NCI-H510A treated with DMSO at 0.1 percent for 48 hours (cell line): ENCODE measurements at regions not wholly inside any gene's neighbourhood (a gene's known extent, or its start where the extent isn't known, plus 50 kb on each side); places are given as distances from the start of the nearest gene placed in this dataset.

Source experiments
- DNase-seq: peaks from one replicate; lab custom pipeline; 2025; lab: John Stamatoyannopoulos, UW

DNA sequence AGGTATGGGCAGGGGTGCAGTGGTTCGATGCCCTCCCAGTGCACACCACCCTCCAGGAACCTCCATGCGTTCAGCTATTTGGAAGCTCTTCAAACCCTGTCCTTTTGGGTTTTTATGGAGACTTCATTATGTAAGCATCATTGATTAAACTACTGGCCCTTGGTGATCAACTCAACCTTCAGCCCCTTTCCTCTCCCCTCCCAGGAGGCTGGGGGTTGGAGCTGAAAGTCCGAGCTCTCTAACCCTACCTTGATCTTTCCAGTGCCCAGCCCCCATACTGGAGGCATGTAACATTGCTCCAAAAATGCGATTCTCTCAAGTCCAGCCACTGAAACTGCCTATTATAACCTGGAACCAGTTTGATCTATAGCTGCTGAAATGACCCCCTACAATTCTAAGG lies 188.1 kb downstream of the IPO8 start:
- DNase-seq, result no peak

DNA sequence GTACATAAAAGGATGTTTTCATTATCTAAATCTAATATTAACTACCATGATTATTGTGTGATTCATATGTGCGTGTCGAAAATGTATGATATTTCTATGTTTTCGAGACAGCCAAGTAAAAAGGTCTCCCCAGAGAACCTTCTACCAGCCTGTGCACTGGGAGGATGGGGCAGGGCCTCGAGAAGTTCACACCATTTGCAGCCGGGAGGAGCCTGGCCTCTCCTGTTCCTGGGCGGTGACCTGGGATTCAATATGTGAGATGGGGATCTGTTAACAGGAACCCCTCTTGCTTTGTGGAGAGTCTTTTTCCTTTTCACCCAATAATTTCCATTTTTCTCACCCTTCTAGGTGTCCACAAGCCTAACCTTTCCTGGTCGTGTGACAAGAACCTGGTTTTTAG lies 189.3 kb downstream of the IPO8 start:
- no peak for DNase-seq

DNA sequence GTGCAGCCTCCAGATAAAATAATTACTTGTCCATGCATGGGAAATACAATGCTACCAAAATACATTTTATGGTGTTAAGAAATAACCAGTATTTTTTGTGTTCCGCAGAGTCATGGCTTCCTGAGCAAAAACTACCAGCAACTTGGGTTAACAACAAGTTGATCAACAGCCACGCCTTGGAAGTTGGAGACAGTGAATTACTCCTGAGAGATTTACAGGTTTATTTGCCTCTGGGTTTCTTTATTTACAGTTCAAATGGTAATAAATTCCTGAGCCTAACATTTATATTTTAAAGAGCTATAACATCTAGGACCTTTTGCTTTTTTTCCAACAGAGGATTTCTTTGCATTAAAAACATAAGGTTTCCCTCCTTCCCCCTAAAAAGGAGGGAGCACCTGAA lies 194.0 kb downstream of the IPO8 start:
- no peak for DNase-seq

DNA sequence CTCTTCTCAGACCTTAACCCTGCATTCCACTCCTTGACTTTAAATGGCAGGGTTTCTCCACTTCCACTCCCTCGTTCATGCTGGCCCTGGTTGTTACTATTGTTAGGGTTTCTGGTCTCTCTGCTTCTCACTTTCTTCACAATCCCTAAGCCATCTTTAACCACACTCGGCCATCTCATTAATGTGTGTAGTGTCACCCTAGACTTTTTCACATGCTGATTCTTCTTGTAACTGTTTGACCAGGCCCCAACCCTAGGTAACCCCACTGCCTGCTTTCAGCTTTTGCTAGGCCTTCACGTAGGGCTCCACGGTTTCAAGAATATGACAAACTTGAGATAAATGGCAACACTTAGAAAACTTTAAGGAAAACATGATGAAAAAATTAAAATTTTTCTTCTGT lies 195.1 kb downstream of the IPO8 start:
- no peak for DNase-seq

DNA sequence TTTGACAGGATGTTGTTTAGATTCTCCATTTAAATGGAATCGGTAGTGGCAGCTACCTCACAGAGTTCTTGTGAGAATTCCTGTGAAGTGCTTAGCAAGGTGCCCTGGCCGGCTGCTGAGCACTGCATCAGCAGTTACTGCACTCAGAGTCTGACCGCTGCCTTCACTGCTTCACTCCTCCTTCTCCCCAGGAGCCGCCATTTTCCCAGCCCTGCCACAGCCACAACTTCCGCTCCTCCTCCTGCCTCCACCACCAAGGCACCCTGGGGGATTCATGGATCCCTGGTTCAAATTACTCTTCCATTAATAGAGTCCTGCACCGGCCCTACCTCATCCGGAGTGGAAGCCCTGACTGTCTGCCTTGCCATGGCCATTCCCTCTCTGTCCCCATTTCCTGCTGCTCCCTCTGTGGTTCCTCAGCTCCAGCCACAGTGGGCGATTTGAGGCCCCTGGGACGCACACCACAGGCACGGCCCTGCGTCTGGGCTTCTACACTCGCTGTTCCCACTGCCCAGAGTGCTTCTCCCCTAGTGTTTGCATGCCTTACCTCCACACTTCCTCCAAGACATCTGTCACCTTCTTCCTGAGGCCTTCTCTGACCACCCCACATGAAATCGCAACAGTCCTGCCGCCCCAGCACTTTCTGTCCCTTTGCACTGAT lies 210.3 kb downstream of the IPO8 start:
- no peak for DNase-seq

DNA sequence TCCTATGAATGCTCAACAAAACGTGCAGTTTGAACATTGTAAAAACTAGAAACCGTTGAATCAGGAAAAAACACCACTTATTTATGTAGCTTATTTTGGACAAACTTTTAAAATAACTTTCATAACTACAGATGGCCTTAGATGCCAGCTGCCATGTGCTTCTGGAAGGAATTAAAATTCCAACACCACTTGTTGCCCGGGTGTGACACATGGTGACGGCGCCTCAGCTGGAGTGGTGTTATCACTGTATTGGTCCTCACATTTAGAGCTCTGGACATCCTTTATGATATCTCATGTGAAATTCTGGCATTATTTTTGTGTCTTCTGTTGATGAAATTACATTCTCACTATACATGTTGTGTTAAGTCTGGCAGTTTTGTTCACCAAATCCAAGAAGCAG lies 211.0 kb downstream of the IPO8 start:
- DNase-seq, result no peak

DNA sequence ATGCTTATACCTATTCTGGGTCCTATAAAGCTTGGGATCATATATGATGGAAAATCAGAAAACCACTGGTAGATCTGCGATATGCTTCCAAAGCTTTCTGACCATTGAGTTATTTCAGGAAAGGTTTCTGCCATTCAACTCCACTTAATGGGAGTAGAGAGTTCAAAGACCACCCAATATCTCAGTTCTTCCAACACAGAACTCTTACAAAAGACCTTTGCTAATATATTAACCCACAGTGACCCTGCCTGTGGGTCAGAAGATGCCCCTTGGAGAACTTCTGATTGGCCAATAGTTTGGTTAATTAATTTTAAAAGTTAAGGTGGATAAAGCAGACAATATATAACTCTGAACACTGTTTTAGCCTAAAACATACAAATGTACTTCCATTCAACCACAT lies 213.0 kb downstream of the IPO8 start:
- DNase-seq, result no peak

DNA sequence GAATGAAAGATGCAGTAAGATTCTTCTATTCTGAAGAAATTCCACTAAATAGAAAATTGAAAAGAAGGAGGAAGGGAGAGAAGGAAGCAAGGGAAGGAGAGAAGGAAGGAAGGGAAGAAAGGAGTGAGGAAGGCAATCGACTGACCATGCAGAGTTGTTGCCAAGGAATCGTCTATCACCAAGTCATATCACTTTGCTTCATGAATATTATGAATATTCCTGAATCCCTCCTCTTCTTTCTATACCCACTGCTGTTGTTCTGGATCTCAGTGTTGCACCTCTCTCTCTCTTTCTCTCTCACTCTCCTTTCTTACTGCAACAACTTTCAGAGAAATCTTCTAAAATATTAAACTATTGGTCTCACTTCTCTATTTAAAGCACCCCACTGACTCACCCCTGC lies 222.4 kb downstream of the IPO8 start:
- DNase-seq, result no peak

DNA sequence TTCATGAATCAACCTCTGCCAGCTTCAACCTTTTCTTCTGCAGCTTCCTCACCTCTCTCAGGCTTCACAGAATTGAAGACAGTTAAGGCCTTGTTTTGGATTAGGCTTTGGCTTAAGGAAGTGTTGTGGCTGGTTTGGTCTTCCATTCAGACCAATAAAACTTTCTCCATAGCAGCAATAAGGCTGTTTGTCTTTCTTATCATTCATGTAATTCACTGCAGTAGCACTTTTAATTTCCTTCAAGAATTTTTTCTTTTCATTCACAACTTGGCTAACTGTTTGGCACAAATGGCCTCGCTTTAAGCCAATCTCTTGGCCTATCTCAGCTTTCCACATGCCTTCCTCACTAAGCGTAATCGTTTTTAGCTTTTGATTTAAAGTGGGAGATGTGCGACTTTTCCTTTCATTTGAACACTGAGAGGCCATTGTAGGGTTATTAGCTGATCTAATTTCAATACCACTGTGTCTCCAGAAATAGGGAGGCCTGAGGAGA lies 229.5 kb downstream of the IPO8 start:
- no peak for DNase-seq

DNA sequence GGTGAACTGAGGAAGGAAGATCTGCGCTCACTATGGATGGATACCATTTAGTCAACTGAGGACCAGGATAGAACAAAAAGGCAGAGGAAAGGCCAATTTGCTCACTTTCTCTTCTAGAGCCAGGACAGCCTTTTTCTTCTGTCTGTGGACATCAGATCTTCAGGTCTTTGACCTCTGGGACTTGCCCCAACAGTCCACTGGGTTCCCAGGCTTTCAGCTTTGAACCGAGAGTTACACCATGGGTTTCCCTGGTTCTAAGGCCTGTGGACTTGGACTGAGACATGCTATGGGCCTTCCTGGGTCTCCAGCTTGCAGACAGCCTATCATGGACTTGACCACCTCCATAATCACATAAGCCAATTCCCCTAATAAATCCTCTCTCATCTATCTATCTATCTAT lies 232.0 kb downstream of the IPO8 start:
- no peak for DNase-seq

DNA sequence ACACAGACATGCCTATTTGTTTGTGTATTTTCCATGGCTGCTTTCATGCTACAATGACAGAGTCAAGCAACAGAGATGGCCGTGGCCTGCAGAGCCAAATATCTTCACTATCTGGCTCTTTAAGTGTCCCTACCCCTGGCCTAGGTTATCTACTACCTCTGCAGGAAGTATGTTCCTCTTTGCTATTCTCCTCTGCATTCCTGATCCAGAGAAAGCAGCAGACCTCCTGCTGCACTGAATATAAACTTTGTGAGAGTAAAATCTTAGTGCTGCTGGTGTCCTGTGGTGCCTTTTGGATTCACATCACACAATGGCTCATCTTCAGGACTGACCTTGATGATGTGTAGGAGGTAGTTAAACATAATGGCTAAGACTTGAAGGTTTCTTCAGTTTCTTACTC lies 233.4 kb downstream of the IPO8 start:
- no peak for DNase-seq

DNA sequence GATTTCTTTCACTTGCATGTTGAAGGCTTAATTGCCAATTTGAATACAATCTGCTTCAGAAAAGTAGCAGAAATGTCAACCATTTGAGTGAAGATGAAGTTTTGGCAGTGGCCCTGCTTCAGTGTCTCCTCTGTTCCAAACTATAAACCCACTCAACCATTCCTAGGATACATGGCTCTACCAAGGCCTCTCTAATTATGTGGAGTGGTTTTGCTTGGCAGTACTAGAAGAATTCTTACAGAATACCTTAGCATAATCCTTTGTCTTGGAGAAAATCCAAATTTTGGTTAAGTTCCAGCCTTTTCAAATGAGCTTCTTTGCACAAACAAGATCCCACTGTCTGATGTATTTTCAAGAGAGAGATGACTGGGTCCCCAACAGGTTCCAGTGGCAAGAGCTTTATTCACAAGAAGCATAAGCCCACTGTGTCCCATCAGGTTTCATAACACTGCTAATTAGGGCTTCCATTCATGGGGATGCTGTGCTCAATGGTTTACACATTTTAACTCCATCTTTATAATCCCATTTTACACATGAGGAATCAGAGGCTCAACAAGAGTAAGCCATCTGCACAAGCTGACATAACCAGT lies 234.5 kb downstream of the IPO8 start:
- no peak for DNase-seq

DNA sequence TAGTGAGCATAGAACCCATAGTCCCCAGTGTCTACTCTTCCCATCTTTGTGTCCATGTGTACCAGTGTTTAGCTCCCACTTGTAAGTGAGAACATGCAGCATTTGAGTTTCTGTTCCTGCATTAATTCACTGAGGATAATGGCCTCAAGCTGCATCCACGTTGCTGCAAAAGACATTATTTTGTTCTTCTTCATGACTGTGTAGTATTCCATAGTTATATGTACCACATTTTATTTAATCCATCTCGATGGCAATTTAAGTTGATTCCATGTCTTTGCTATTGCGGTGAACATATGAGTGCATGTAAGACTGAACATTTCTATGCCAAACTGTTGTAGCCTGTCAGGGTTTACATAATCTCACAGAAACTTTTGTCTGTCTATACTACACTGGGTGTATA lies 237.2 kb downstream of the IPO8 start:
- no peak for DNase-seq

DNA sequence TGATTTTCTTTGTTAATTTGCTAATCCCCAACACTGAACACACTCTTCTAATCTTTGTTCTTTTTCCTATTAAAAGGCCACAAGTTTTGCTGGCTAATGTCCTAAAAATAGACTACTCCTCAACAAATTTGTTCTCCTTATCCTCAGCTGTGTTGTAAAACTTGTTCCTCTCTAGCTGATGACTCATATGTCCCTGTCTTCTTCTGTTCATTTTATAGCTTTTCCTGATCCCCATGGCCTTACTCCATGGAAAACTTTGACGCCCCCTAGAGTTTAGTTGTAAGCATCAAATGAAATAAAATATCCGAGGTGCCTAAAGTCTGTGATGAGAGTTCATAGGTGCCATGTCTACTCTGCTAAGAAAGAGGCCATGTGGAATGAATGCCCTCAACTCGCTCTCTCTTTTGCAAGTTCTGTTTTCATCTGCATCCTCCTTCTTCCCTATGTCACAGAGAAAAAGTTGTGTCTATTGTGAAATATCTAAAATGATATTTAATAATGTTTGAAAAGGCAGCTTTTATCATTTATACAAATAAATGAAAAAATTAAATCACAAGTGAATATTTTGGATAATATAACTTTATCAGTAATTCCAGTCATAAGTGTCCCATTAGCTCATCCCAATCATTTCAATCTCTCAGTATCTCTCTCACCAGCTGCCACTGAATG lies 237.9 kb downstream of the IPO8 start:
- no peak for DNase-seq

DNA sequence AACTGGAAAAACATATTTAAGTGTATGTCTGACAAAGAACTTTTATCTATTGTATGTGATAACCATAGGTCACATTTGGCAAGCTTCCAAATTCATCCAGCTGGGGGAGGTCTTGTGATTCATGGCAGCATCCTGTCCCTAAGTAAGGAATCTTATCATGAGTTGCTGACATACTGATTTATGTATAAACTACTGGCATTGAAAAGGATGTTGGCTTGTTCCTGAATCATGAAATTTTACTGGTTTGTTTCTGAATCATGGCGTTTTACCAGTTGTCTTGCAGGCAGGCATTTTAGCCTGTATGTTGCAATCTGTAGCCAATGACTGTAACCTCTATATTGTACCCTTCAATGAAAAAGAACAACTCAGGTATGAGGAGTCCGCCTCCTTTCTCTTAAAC lies 244.8 kb downstream of the IPO8 start:
- no peak for DNase-seq

DNA sequence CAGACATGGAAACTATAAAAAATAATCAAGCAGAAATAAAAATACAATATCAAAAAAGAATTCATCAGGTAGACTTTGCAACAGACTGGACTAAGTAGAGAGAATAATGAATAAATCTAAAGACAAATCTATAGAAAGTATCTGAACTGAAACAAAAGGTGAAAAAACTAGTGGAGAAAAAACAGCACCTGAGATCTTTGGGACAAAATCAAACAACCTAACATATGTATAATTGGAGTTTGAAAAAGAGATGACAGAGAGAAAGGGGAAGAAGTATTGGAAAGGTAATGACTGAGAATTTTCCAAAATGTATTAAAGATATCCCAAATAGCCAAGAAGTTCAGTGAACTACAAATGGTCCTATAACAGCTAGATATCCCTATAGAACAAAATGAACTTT lies 245.4 kb downstream of the IPO8 start:
- no peak for DNase-seq

DNA sequence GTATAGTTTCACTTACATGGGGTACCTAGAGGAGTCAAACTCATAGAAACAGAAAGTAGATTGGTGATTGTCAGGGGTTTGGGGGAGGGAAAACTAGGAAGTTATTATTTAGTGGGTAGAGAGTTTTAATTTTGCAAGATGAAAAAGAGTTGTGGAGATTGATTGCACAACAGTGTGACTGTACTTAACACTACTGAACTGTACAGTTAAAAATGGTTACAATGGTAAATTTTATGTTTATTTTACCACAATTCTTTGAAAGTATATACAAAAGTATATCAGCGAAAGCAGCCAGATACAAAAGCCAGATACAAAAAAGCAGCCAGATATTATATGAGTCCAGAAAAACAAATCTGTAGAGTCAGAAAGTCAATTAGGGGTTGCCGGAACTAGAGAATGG lies 247.6 kb downstream of the IPO8 start:
- no peak for DNase-seq

DNA sequence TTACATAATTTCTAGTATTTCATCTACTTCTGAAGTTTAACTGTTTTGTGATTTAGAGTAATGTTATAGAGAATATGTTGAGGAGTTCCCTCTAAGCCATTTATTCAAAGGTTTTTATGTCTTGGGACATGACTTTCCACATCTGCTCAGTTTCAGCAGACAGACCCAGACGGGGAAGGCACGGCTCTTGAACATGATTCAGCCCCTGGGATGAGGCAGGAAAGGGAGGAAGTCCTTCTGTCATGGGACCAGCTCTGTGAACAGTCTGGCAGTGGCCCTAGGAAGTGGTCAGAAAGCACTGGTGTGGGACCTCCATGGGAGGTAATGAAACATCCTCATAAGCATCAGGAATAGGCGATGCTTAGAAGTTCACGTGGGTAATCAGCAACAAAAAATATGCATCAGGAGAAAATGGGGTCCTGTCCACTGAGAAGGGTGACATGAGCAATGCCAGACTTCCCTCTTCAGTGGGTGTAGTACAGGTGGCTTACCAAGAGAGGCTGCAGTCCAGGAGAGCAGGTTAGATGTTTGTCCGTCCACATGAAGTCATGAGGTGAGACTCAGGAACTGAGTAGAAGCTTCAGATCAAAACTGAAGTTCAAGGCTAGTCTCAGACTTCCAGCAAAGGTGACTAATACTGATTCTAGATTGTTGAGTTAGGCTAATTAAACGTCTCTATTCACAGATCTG lies 248.5 kb downstream of the IPO8 start:
- DNase-seq, result no peak

DNA sequence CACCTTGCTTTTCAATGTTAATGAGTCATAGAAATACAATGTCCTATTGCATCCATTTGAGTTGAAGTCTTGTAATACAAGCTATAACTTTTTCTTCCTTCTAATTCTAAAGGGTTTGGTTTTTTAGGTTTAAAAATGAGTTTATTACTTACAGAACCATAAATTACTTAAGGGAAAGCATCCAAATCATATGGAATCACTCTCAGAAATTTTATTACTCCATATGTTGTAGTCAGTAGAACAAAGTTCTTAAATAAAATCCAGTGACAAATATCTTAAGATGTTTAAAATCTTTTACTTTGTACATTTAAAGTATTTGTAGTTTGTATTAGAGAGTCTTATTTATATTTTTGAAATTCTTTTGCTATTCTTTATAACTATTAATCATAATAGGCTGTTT lies 253.2 kb downstream of the IPO8 start:
- no peak for DNase-seq

DNA sequence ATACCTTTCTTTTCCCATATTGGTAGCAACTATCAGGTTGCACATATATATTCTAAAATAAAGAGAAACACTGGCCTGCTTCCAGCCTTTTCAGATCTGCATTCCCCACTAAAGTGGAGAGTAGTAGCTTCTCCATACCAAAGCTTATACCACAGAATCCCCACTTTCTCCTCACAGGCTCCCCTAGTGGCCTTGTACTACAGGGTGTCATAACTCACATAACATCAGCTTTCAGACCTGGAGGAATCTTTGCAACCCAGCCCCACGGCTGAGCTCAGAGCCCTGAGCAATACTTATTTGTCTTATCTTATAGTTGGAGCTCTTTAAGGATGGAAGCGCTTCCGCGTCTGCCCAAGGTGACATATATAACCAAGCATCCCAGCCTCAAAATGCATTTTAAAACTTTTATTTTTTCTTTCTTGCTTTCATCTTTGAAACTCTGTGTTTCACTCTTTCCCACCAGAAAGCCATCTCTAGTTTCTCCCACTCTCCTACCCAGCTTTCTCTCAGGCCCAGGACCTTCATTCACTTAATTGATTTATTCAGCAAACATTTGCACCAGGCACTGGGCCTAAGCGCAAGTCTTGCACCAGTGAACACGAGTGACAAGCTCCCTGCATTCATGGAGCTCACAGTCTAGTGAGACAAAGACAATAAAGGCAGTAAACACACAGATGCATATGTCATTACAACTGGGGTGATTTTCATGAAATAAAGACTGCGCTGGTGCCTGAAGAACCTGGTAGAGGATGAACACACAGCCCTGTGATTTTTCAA lies 254.7 kb downstream of the IPO8 start:
- peak; percentile 7 for DNase-seq

DNA sequence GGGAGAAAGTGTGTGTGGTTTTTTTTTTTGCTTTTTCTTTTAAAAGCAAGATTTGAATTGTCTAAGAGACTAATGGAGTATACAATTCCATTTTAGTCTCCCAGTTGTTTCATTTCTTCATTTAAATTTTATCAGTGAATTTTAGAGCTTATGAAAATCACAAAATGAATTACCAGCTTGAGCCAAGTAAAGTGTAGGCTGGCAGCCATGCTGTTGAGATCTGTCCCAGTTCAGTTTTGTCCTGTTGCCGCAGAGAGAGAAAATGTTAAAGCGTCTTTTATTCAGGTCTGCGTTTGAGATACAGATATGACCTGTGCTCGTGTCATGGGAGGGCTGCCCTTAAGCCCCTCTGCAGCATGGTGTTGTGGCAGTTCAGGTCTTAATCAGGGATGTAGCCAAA lies 256.5 kb downstream of the IPO8 start:
- DNase-seq, result no peak

DNA sequence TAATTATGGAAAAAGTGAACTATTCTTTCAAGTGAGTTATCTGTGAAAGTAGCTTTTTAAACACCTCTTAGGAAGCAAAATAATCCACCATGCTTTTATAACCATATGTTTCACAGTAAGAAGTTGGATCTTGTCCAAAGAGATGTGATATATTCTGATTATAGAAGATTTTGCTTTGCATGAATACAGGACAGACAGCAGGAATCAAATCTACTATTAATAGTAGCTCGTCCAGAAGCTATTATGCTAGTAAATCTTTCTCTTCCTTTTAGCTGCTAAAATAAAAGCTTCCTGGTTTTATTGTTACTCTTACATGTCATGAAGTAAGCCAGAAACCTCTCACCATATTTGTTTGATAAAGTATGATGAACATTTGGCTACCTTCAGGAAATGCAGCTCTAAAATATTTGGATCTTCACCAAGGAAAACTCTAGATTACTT lies 257.0 kb downstream of the IPO8 start:
- DNase-seq, result no peak
